ENCODE measurements at regions not wholly inside any gene's neighbourhood (a gene's known extent, or its start where the extent isn't known, plus 50 kb on each side); places are given as distances from the start of the nearest gene placed in this dataset.

- TF ChIP-seq, protein P1, sequence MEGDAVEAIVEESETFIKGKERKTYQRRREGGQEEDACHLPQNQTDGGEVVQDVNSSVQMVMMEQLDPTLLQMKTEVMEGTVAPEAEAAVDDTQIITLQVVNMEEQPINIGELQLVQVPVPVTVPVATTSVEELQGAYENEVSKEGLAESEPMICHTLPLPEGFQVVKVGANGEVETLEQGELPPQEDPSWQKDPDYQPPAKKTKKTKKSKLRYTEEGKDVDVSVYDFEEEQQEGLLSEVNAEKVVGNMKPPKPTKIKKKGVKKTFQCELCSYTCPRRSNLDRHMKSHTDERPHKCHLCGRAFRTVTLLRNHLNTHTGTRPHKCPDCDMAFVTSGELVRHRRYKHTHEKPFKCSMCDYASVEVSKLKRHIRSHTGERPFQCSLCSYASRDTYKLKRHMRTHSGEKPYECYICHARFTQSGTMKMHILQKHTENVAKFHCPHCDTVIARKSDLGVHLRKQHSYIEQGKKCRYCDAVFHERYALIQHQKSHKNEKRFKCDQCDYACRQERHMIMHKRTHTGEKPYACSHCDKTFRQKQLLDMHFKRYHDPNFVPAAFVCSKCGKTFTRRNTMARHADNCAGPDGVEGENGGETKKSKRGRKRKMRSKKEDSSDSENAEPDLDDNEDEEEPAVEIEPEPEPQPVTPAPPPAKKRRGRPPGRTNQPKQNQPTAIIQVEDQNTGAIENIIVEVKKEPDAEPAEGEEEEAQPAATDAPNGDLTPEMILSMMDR (IDR thresholded peaks at IDR 0.05), result no peak
- TF ChIP-seq POLR2A (IDR thresholded peaks at IDR 0.05), result no peak
These were observed 263.0 kb upstream of the CADM1 start for GRCh38 chr11:115767047-115767802.
